Stimulated activated naive CD4-positive, alpha-beta T cell (primary cell): ENCODE measurements at regions not wholly inside any gene's neighbourhood (a gene's known extent, or its start where the extent isn't known, plus 50 kb on each side); places are given as distances from the start of the nearest gene placed in this dataset.

Source experiments
- DNase-seq, 6 experiments: peaks; one replicate each; lab custom pipeline; 2025; lab: John Stamatoyannopoulos, UW

- no peak for DNase-seq
Observed at GRCh38 chr10:104505521-104506042, 135.5 kb upstream of the SORCS3 start.

DNA sequence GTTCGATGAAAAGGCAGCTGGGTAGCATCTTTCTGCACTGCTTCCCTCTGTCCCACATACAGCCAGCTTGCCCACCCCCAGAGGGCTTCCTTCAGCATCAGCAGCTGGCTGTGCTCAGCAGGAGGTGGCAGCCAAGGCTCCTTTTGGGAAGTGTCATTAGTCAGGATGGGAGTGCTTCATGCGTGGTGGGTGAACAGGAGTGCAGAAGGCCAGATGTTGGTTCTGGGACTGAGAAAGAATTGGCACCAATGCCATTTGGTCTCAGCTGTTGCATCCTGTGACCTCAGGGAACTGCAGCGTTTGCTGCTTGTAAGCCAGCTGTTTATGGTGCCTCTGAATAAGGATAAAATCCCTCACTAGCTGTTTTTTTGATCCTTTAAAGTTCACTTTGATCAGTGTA, 131.1 kb upstream of the SORCS3 start:
- DNase-seq, result no peak

- DNase-seq, result no peak
Observed at GRCh38 chr10:104510644-104511043, 130.4 kb upstream of the SORCS3 start.

DNA sequence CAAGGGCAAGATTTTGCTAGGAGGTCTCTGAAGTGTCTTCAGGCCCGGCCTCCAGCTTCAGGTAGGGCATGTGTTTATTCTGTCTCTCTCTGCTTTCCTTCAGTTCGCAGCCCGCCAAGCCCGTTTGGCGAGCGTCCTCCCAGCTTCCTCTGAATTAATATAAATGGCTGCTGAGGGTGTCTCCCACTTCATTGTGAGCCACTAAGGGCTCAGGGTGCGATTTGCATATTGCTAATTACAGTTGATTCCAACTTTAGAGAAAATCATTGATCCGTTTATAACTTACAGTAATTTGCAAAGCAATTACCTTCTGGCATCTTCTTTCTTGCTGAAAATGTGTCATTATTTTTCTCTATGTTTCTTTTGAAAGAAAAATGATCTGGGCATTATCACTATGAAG, 128.3 kb upstream of the SORCS3 start:
- no peak for DNase-seq

GRCh38 chr10:104515678-104516199, 125.4 kb upstream of the SORCS3 start:
- no peak for DNase-seq

DNA sequence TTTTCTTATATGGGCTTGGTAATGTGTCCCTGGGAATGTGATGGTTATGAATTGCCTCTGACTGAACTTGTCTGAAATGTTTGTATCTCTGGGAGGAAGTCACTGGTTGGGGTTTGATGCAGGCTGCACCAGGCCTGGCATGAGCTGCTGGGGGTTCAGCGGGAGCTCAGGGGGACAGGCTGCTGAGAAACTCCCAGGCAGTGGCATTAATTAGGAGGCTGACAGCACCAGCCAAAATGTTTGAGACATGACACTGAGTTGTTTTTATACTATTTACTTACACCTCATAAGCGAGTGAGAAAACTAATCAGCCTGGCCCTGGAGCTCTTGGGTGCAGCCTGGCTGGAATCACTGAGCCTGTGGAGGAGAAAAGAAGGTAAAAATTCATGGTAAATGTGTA, 124.1 kb upstream of the SORCS3 start:
- DNase-seq, result no peak

DNA sequence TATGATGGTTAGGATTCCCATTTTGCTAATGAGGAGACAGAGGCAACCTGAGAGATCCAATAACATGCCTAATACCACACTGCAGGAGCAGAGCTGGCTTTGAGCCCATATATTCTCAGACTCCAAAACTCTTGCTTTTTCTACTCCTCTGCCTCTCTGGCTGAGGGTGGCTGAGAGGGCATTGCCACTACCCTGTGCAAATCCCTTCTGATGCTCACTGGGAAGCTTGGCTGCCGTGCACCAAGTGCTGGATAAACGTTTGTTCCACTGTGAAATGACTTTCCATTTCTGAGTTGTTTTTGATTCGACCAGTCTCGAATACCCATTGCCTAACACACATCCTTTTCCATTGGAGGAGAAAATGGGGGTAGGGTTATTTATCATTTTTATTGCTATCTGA, 123.1 kb upstream of the SORCS3 start:
- DNase-seq, result no peak

GRCh38 chr10:104518891-104519290, 122.2 kb upstream of the SORCS3 start:
- no peak for DNase-seq

- no peak for DNase-seq
Observed at GRCh38 chr10:104520653-104521052, 120.4 kb upstream of the SORCS3 start.

DNA sequence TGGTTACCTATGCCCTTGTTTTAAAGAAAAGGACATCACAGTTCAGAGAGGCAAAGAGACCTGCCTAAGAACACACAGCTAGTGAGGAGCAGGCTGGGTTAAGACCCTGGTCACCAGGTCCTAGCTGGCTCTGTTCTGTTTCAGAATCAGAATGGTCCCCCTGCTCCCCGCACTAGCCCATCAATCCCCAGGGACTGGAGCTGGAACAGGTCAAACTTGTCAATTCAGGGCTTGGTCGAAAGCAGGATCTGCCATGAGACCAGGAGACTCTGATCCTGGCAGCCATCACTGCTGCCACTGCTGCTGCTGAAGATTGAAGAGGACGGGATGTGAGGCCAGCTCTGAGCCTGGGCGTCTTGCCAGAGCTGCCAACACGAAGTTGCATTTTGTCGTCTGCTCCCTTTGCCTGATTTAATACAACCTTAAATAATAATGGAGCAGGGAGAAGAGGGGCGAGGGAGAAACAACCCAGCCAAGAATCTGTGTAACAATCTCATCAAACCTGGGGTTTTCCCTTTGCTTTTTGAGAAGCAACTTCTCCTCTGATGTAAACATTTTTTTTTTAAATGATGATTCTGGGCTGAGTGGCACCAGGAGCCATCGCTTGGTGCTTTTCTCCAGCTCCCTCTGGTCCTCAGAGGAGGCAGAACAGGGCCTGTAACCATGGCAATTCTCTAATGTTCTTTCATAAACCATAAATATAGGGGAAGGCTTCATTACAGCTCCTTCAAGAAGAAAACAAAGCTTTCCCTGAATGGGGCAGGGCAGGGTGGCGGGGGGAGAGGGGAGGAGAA, 119.0 kb upstream of the SORCS3 start:
- no peak for DNase-seq

GRCh38 chr10:104526188-104526587, 114.9 kb upstream of the SORCS3 start:
- no peak for DNase-seq

DNA sequence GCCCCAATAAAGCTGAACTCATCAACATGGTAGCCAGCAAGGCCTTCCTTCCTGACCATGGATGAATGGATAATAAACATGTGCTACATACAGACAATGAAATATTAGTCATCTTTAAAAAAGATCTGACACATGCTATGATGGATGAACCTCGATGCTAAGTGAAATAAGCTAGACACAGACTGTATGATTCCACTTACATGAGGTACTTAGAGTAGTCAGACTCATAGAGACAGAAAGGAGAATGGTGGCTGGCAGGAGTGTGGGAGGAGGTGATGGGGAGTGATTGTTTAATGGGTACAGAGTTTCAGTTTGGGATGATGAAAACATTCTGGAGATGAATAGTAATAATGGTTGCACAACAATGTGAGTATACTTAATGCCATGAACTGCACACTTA, 114.1 kb upstream of the SORCS3 start:
- DNase-seq, result no peak

DNA sequence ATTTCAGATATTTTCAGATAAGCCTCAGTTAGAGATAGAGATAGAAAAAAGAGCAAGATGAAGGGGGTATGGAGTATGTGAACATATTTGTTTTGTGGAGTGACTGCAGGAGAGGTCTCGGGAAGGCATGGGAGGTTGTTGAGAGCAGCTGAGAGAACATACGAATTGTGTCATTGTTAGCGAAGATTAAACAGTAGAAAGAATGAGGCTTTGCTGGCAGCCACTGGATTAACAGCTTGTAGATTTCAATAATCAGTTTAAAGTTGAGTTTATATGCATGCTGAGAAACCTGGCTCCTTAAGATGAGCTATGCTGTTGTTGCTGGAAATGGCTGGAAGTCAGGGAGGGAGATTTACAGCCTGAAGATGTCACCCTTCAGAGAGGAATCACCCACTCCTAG, 100.9 kb upstream of the SORCS3 start:
- DNase-seq, result no peak

GRCh38 chr10:104541820-104542219, 99.3 kb upstream of the SORCS3 start:
- no peak for DNase-seq

GRCh38 chr10:104546336-104546735, 94.8 kb upstream of the SORCS3 start:
- DNase-seq, result no peak

DNA sequence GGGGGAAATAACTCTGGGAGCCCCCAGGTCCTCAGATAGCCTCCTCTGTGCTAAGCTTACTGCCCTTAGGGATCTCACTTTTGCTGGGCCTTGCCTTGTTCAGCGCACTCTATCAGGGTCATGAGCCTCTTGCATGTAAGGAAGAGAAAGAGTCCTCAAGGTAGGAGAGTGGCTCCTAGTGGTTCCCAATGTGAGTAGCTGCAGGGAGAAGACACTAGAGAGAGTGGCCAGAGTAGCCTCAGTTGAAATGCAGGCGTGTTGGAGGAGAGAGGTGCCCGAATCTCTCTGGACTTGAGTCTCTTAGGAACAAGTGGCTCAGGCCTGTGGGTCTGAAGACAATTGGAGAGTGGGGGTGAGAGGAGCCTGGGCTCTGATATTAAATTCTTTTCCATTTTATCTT, 94.3 kb upstream of the SORCS3 start:
- no peak for DNase-seq

DNA sequence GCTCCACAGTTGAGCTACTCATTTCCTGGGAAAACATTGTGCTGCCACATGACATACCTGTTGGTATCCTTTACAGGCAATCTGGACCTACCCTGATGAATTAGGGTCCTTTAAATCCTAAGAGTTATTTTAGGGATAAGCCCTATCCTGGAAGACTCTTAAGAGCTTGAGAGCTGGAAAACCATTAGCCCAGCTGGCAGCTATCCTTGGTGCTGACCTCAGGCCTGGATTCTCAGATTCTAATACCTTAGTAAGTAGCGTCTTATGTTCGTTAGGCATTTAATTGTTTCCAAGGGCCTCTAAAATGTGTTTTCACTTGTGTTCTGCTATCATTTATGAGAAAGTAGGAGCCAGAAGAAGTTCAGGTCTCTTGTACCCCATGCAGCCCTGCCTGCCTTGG, 93.0 kb upstream of the SORCS3 start:
- DNase-seq, result no peak

DNA sequence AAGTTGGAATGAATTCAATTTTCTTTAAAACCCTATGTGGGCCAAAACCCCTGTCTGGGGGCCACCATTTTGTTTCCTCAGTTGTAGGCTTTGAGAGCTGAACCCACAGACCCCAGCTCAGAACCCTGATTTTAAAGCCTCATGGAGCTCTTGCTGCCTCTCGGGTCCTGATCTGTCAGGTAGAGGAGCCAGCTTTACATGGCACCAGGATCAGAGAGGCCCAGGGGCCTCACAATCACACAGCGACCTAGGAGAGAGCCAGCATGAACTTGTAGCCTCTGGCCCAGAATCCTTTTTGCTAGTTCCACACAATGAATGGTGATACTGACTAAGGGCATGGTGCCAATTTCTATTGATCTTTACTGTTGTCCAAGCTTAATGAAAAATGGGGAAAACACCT, 84.3 kb upstream of the SORCS3 start:
- no peak for DNase-seq

DNA sequence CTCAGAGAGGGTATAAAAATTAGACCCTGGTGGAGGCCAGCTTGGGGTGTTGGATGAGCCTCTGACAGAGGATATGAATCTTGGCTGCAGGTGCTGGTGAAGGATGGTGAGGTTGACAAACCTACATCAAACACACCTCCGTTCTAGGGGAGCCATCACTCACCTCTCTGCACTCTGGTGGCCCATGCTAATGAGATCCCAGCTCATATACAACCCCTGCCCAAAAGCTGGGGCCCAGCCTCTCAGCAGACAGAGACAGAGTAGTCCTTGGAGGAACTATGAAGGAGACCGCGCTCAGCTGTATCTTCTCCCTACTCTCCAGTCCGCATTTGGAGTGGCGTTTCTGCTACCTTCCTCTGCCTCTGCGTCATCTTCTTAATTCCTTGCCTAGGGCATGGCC, 83.1 kb upstream of the SORCS3 start:
- no peak for DNase-seq

- DNase-seq, result no peak
Observed at GRCh38 chr10:104559935-104560334, 81.2 kb upstream of the SORCS3 start.

DNA sequence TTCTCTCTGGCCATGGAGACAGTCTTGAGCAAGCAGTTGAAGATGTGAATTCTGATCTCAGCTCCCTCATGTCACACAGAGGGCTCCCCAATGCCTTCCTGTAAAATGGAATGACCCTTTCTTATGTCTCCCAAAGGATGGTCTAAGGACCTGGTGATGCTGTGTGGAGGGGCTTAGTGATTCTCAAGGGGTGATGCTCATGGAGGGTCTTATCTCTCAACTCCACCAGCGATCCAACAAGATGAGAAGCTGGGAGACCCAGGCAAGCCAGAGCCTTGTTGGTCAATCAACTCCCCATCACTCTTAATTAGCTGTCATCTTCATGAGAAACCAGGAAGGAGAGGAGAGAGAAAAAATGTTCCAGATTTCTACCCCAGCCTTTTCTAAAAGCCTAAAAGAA, 78.0 kb upstream of the SORCS3 start:
- no peak for DNase-seq

GRCh38 chr10:104563548-104563947, 77.5 kb upstream of the SORCS3 start:
- no peak for DNase-seq

DNA sequence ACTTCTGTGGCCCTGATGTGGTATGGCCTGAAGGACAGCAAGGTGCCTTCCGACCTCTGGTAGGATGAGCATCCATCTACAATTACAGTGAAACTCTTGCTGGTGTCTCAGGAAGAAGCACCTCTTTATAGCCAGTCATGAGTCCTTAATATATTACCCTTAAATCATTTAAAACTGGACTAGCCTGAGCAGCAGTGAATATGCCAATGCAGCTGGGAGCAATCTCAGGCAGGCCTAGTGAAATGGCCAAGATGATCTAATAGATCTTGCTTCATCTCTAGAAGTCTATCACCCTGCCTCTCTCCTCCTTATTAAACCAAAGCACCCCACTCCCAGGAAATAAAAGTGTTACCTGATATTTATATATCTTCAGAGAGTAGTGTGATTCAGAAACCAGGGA, 66.7 kb upstream of the SORCS3 start:
- no peak for DNase-seq

DNA sequence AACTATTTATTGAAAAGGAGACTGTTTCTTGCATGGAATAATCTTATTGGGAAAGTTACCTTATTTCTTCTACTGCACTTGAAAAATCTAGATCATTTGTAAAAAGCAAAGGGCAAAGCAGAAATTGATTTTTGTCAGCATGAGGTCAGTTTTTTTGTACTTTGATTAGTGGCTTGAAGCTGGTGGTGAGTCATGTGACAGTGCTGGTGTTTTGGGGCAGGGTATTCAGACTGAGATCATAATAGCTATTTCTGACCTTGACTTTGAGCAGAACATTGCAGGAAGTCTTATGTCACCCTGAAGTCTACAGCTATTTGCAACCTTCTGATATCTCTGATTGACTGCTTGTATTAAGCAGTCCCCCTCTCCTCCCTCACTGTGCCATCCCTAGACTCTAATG, 66.3 kb upstream of the SORCS3 start:
- DNase-seq, result no peak
